ENCODE measurements at regions not wholly inside any gene's neighbourhood (a gene's known extent, or its start where the extent isn't known, plus 50 kb on each side); places are given as distances from the start of the nearest gene placed in this dataset.

DNA sequence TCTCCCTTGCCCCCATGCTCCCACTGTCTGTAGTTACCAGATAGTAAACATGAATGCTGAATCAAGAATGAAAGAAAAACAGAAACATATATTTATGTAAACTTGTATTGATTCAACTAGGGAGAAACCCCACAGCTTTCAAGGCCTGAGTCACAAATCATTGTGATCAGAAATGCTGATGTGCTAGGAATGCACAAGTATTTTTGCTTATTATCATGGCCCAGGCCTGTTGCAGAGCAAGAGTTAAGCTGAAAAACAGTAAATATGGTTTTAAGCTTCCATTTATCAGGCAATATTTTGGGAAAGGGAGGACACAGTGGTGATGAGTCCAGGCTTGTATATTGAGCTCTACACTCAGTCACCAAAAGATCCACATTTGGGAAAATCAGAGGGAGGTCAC is 669.6 kb downstream of the DIAPH3 start:
- Histone ChIP-seq H3K4me2 (replicated peaks; ENCODE audit: low read depth, low read length, poor library complexity, severe bottlenecking) (no peak overlapping the region), H4K20me1 (ENCODE audit: control insufficient read depth, insufficient read depth, low read length, poor library complexity, severe bottlenecking) (no peaks in the 10 kb centered on the region), H3K9me3 (ENCODE audit: control extremely low read depth in 1 of 3, control insufficient read depth in 2 of 3, insufficient read depth in 1 of 3, low read length in 2 of 3) (no peaks in the 10 kb centered on the region), H3K4me3 (ENCODE audit: control extremely low read depth in 1 of 5, extremely low read depth in 1 of 5, insufficient read depth in 1 of 5, low read depth in 2 of 5, low read length in 4 of 5) (no peak overlapping the region), H3K36me3 (replicated peaks in 1 of 2; ENCODE audit: control extremely low read depth in 1 of 2, control insufficient read depth in 1 of 2, extremely low read depth in 1 of 2, insufficient read depth in 2 of 2, low read length in 1 of 2) (no peaks in the 10 kb centered on the region), H3K9ac (ENCODE audit: low read length) (no peak overlapping the region), H3K4me1 (ENCODE audit: control insufficient read depth in 2 of 2, insufficient read depth in 2 of 2, low read length in 2 of 2) (no peaks in the 10 kb centered on the region), H3K27me3 (replicated peaks in 1 of 4; ENCODE audit: control extremely low read depth in 1 of 4, control insufficient read depth in 3 of 4, insufficient read depth in 4 of 4, low read length in 3 of 4) (no peaks in the 10 kb centered on the region), H3K79me2 (ENCODE audit: control insufficient read depth, insufficient read depth, low read length) (no peaks in the 10 kb centered on the region), H2AFZ (ENCODE audit: insufficient read depth, low read depth, low read length, poor library complexity, severe bottlenecking) (no peak overlapping the region), H3K27ac (ENCODE audit: low read length in 2 of 2) (no peak overlapping the region)
- TF ChIP-seq, protein P1, sequence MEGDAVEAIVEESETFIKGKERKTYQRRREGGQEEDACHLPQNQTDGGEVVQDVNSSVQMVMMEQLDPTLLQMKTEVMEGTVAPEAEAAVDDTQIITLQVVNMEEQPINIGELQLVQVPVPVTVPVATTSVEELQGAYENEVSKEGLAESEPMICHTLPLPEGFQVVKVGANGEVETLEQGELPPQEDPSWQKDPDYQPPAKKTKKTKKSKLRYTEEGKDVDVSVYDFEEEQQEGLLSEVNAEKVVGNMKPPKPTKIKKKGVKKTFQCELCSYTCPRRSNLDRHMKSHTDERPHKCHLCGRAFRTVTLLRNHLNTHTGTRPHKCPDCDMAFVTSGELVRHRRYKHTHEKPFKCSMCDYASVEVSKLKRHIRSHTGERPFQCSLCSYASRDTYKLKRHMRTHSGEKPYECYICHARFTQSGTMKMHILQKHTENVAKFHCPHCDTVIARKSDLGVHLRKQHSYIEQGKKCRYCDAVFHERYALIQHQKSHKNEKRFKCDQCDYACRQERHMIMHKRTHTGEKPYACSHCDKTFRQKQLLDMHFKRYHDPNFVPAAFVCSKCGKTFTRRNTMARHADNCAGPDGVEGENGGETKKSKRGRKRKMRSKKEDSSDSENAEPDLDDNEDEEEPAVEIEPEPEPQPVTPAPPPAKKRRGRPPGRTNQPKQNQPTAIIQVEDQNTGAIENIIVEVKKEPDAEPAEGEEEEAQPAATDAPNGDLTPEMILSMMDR (IDR thresholded peaks at IDR 0.05): no peak
- TF ChIP-seq EZH2 (IDR thresholded peaks at IDR 0.05; ENCODE audit: borderline replicate concordance, insufficient read depth, low read depth, low read length, poor library complexity, severe bottlenecking): no peak
- CTCF ChIA-PET: no interaction called here
- Mint-ChIP-seq H3K9me3 (ENCODE audit: insufficient read depth) (peaks cover 1% of the 10 kb centered on the region), H3K27me3 (no peaks in the 10 kb centered on the region), H3K4me3 (no peak overlapping the region), H3K27ac (no peak overlapping the region), H3K4me1 (no peaks in the 10 kb centered on the region)
- ATAC-seq (ENCODE audit: low read depth) (no peak), DNase-seq (no peak)
- POLR2A ChIA-PET: no interaction called here
- intact Hi-C loops (cut with micrococcal nuclease): no loop called here

DNA sequence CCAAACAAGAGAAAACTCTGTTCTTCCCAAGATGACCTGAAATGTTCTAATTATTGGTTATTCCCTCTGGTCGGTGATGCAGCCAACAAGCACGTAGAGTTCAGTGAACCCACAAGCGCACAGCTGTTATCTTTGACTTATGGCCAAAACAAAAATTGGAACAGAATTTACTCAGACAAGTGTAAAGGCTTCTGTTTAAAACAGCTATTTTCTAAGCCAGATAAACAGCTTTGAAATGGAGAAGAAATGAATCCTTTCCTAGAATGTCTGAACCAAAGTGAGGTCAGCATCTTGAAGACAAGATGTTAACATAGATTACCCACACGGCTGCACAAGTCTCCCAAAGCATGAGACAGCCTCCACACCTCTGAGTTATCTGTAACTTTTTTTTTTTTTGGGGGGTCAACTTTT is 669.2 kb downstream of the DIAPH3 start:
- H3K27ac Mint-ChIP-seq: no peak overlapping the region

More for the DNA sequence above, 669.2 kb downstream of the DIAPH3 start:
- H4K20me1 ChIP-seq (ENCODE audit: control insufficient read depth, insufficient read depth, low read length, poor library complexity, severe bottlenecking): no peaks in the 10 kb centered on the region
- intact Hi-C loops (cut with micrococcal nuclease): no loop called here
- ChIA-PET CTCF (no interaction called here), POLR2A (no interaction called here)
- H2AFZ ChIP-seq (ENCODE audit: insufficient read depth, low read depth, low read length, poor library complexity, severe bottlenecking): no peak overlapping the region
- no peak overlapping the region for H3K9ac ChIP-seq (ENCODE audit: low read length)
- H3K27ac ChIP-seq (ENCODE audit: low read length in 2 of 2): no peak overlapping the region
- DNase-seq (no peak), ATAC-seq (ENCODE audit: low read depth) (no peak)
- no peaks in the 10 kb centered on the region for H3K79me2 ChIP-seq (ENCODE audit: control insufficient read depth, insufficient read depth, low read length)
- no peak for TF ChIP-seq EZH2 (IDR thresholded peaks at IDR 0.05; ENCODE audit: borderline replicate concordance, insufficient read depth, low read depth, low read length, poor library complexity, severe bottlenecking)
- TF ChIP-seq, protein P1 (IDR thresholded peaks at IDR 0.05): no peak
- no peaks in the 10 kb centered on the region for H3K27me3 ChIP-seq (replicated peaks in 1 of 4; ENCODE audit: control extremely low read depth in 1 of 4, control insufficient read depth in 3 of 4, insufficient read depth in 4 of 4, low read length in 3 of 4)
- no peaks in the 10 kb centered on the region for H3K27me3 Mint-ChIP-seq
- no peaks in the 10 kb centered on the region for H3K36me3 ChIP-seq (replicated peaks in 1 of 2; ENCODE audit: control extremely low read depth in 1 of 2, control insufficient read depth in 1 of 2, extremely low read depth in 1 of 2, insufficient read depth in 2 of 2, low read length in 1 of 2)
- no peak overlapping the region for H3K4me3 ChIP-seq (ENCODE audit: control extremely low read depth in 1 of 5, extremely low read depth in 1 of 5, insufficient read depth in 1 of 5, low read depth in 2 of 5, low read length in 4 of 5)
- H3K4me3 Mint-ChIP-seq: no peak overlapping the region
- peaks cover 1% of the 10 kb centered on the region for H3K9me3 Mint-ChIP-seq (ENCODE audit: insufficient read depth)
- H3K4me1 Mint-ChIP-seq: no peaks in the 10 kb centered on the region
- 79% methylated on average over 3 of the region's 4 CpGs for WGBS (ENCODE audit: insufficient coverage)
- H3K4me1 ChIP-seq (ENCODE audit: control insufficient read depth in 2 of 2, insufficient read depth in 2 of 2, low read length in 2 of 2): no peaks in the 10 kb centered on the region
- no peaks in the 10 kb centered on the region for H3K9me3 ChIP-seq (ENCODE audit: control extremely low read depth in 1 of 3, control insufficient read depth in 2 of 3, insufficient read depth in 1 of 3, low read length in 2 of 3)
- H3K4me2 ChIP-seq (replicated peaks; ENCODE audit: low read depth, low read length, poor library complexity, severe bottlenecking): no peak overlapping the region
